HG02610 (cell line): ENCODE measurements at regions not wholly inside any gene's neighbourhood (a gene's known extent, or its start where the extent isn't known, plus 50 kb on each side); places are given as distances from the start of the nearest gene placed in this dataset.

ENCODE experiments used
- ATAC-seq: cut with Tn5 transposase; IDR thresholded peaks from one replicate; pipeline ENCODE4 v1.9.1; 2021; ENCODE audit warnings: mild to moderate bottlenecking, moderate library complexity; ENCODE audit not compliant: unreplicated experiment

GRCh38 chr22:48576333-48577013, 1251.2 kb downstream of the BRD1 start:
- ATAC-seq = no peak

GRCh38 chr22:48575618-48576332, 1251.9 kb downstream of the BRD1 start:
- no peak for ATAC-seq

GRCh38 chr22:48574776-48575617, 1252.7 kb downstream of the BRD1 start:
- no peak for ATAC-seq

DNA sequence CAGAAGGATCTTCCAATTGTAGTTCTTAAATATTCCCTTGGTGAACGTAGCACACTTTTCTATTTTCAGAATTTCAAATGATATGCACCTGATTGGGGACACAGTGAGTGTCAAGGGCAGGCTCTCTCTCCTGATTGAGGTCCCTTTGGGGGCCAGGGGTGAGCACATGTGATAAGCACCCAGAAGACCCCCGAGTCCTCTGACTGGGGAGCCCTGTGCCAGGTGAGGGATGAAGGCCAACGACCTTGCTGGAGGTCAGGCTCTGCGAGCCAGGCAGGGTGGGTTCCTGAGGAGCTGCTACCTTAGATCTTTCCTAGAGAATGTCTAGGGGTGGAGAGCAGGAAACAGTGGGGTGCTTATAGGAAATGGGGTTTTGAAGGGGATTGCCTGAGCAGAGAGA, 1253.9 kb downstream of the BRD1 start:
- no peak for ATAC-seq

DNA sequence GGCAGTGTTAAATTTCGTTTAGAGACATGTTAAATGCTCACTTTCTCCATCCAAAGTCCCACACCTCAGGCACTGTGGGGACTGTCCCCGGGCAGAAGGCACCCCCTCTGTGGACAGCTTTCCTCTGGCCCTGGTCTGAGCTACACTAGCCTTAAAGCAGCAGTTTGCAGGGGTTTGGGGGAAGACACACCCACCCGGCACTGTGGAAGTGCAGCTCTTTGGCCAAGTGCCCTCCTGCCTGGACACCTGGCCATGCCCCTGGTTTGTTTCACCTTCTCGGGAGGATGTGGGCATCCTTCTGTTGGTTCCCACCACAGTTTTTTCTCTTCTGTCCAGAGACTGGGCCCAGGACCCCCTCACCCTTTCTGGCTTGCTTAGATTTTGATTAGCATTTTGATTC, 1254.7 kb downstream of the BRD1 start:
- no peak for ATAC-seq

DNA sequence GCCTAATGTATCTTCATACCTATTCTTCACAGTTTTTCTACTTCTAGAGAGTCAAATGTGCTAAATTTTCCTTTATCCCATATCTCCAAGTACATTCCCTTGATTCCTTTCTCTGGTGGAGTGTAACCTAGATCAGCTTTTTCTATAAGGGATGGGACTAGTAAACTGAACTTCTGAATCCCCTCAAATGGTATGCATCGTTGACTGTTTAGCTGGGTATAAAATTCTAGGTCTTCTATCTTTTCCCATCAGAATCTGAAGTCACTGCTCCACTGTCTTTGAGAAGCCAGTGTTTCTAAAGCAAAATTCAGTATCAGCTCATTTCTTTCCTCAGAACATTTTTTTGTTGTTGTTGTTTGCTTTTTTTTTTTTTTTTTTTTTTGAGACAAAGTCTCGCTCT, 1256.8 kb downstream of the BRD1 start:
- ATAC-seq = no peak

DNA sequence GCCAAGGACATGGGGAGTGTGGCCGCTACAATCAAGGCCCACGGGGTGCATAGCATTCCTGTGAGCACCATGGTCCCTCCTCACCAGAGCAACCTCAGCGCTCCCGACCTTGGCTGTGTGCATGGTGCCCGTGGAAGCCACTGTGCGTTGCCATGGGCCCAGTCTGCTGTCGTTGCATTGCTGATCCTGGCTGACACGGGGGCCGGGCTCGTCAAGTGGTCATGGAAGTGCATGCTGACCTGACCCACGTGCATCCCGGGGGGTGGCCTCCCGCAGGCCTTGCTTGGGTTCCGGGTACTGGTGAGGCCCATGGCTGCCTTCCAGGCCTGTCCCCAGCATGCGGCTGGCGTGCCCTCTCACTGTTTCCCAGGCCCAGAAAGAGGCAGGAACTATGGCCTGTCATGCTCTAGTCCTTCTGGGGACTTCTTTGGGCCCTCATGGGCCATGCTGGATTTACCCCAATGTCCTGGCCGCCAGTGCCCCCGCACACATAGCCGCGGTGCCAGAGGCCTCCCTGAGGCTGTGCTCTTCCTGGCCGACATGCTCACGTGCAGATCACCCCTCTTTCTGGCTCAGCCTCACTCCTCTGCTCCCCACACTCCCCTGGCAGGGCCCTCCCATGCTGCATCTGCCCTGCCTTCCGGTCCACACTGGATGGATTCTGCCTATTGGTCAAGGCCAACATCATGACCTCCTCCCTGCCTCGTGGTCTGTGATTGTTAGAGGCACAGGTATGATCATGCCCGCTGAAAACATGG, 1258.0 kb downstream of the BRD1 start:
- no peak for ATAC-seq

DNA sequence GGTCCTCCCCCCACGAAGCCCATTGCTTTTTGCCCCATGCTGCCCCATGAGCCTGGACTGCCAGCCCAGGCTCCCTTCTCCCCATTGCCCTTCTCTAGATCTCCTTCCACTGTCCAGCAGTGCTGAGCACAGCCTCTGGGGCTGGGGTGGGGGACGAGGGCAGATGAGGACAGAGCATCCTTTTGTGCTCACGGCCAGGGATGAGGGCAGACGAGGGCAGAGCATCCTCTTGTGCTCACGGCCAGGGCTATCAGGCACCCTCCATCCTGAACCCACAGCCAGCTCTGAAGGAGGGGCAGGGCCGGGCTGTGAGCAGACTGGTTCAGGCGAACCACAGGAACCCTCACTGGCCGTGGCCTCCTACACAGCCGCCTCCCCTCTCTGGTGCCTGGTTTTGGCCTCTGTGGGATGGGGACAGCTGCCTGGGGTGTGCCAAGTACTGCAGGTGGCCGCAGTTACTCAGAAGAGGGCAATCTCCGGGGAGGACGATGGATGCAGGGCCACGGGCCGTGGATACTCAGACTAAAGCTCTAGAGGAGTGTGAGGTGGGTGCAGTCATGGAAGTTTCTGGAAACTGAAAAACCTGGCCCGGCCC, 1258.8 kb downstream of the BRD1 start:
- no peak for ATAC-seq

- no peak for ATAC-seq
Observed at GRCh38 chr22:48567213-48567975, 1260.3 kb downstream of the BRD1 start.

GRCh38 chr22:48566741-48567140, 1260.9 kb downstream of the BRD1 start:
- no peak for ATAC-seq

DNA sequence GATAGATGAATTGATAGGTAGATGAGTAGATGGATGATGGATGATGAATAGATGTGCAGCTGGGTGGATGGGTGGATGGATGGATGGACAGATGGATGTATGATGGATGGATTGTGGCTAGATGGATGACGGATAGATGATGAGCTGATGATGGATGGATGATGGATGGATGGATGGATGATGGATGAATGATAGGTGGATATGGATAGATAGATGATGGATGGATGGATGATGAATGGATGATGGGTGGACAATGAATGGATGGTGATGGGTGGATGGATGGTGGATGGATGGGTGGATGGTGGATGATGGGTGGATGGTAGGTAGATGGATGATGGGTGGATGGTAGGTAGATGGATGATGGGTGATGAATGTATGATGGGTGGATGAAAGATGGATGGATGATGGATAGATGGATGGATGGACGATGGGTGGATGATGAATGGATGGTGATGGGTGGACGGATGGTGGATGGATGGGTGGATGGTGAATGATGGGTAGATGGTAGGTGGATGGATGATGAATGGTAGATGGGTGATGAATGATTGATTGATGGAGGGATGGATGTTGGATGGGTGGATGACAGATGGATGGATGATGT, 1261.7 kb downstream of the BRD1 start:
- ATAC-seq = no peak

DNA sequence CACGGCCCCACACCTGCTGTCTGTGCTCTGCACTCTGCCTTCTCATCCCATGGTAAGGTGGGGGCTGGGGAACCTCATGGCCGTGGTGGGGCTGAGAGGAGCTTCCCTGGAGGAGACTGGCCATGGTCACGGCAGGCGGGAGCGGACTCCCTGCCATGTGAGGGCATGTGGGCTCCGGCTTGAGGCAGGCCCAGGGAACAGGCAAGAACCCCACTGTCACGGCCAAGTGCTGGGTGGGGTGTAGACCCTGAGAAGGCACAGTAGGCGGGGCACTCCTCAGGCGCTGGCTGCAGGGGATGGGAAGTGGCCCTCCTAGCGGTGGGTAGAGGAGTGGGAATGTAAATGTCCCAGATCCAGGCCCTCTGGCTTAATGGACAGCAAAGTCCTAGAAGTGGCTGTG, 1262.7 kb downstream of the BRD1 start:
- no peak for ATAC-seq

GRCh38 chr22:48563966-48564330, 1263.7 kb downstream of the BRD1 start:
- ATAC-seq = no peak

GRCh38 chr22:48563118-48563965, 1264.3 kb downstream of the BRD1 start:
- no peak for ATAC-seq

GRCh38 chr22:48561676-48562075, 1266.0 kb downstream of the BRD1 start:
- ATAC-seq = no peak

GRCh38 chr22:48560836-48561235, 1266.8 kb downstream of the BRD1 start:
- no peak for ATAC-seq

- ATAC-seq = no peak
Observed at GRCh38 chr22:48560389-48560751, 1267.3 kb downstream of the BRD1 start.

- no peak for ATAC-seq
Observed at GRCh38 chr22:48559647-48560388, 1267.9 kb downstream of the BRD1 start.
